Suprapubic skin (tissue), 3 donors: ENCODE measurements at regions not wholly inside any gene's neighbourhood (a gene's known extent, or its start where the extent isn't known, plus 50 kb on each side); places are given as distances from the start of the nearest gene placed in this dataset.

Experiments
- POLR2AphosphoS5 ChIP-seq, 3 donors: sonication (generic); formaldehyde crosslinking; IDR thresholded peaks; one replicate each; pipeline ENCODE4 v1.6.1; 2017; ENCODE audit warnings: antibody characterized with exemption in 3 of 3
- TF ChIP-seq, protein P1 (sequence below), 2 donors: fragments of 200-600 bp in 1 of 2; fragments of 450-650 bp in 1 of 2; sonication (generic) in 1 of 2; IDR thresholded peaks; one replicate each; pipeline ENCODE4 v1.5.1; 2016 to 2019; ENCODE audit warnings: antibody characterized with exemption in 2 of 2, mild to moderate bottlenecking in 1 of 2, moderate library complexity in 1 of 2

DNA sequence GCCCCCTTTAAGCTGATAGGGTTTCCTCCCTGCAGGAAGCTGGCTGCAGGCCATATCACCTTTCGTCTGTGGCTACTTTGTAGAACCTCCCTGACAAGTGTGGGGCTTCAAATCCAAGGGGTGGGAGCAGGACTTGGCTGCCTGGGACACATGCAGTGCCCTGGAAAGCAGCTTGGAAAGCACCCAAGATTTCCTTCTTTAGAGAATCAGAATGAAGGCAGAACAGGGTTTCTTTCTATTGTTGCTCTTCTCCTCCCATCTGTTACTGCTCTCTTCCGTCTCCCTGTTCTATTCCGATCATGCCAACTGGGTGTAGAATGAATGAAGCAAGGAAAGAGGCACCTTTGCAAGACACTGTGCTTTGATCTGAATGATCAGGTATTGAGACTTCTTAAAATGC lies 282.2 kb downstream of the MED10 start:
- TF ChIP-seq POLR2AphosphoS5 (IDR thresholded peaks at IDR 0.05), result no peak
- TF ChIP-seq, protein P1, sequence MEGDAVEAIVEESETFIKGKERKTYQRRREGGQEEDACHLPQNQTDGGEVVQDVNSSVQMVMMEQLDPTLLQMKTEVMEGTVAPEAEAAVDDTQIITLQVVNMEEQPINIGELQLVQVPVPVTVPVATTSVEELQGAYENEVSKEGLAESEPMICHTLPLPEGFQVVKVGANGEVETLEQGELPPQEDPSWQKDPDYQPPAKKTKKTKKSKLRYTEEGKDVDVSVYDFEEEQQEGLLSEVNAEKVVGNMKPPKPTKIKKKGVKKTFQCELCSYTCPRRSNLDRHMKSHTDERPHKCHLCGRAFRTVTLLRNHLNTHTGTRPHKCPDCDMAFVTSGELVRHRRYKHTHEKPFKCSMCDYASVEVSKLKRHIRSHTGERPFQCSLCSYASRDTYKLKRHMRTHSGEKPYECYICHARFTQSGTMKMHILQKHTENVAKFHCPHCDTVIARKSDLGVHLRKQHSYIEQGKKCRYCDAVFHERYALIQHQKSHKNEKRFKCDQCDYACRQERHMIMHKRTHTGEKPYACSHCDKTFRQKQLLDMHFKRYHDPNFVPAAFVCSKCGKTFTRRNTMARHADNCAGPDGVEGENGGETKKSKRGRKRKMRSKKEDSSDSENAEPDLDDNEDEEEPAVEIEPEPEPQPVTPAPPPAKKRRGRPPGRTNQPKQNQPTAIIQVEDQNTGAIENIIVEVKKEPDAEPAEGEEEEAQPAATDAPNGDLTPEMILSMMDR (IDR thresholded peaks at IDR 0.05), result no peak
